K562 (cell line): ENCODE measurements at regions not wholly inside any gene's neighbourhood (a gene's known extent, or its start where the extent isn't known, plus 50 kb on each side); places are given as distances from the start of the nearest gene placed in this dataset.

Source experiments
- ATAC-seq: fragments of 200-7000 bp; cut with Tn5 transposase; 3 replicates; pipeline ENCODE4 v1.9.1; 2020; ENCODE audit warnings: moderate library complexity
- BruUV-seq: library from RNA; stranded (reverse); fragments of 400-500 nt; replicated peaks from 2 replicates; lab custom pipeline; 2021; lab: Mats Ljungman, UMichigan
- CTCF ChIA-PET: fragments of 300-600 bp; formaldehyde crosslinking; extraction: SDS; loops from one replicate; lab custom pipeline; 2021; ENCODE audit warnings: low intra/inter-chr PET ratio; lab: Yijun Ruan, JAX
- POLR2A ChIA-PET: fragments of 300-600, 350-650 bp; sonication (Branson Sonifier 250); formaldehyde crosslinking; extraction: SDS; loops from one replicate; lab custom pipeline; 2021; ENCODE audit warnings: antibody characterized with exemption, inconsistent platforms; lab: Yijun Ruan, JAX
- DNase-seq, 4 experiments: peaks; one replicate each; pipeline versions ENCODE4 v3.0.0 to v3.0.0-alpha.2; 2011 to 2018; ENCODE audit warnings: low spot score in 3 of 4, mixed read lengths in 3 of 4; ENCODE audit errors: extremely low read depth in 1 of 4
- FAIRE-seq: peaks from 2 replicates; lab custom pipeline; 2011; peaks lifted over from hg19 to GRCh38; lab: Jason Lieb, UNC
- H2AFZ ChIP-seq: 2 replicates; pipeline ENCODE4 v1.6.0; 2011; ENCODE audit warnings: low read depth, low read length, control low read depth, inconsistent platforms
- H3K27ac ChIP-seq: fragments of 200-600 bp; 3 replicates; pipeline ENCODE4 v1.8.0; 2011; ENCODE audit warnings: low read depth, mild to moderate bottlenecking, control low read depth, inconsistent platforms, low read length, moderate library complexity, mixed read lengths; ENCODE audit errors: extremely low read depth
- H3K27me3 ChIP-seq, 2 experiments: fragments of 300-600 bp in 1 of 2; 2 replicates in 1 of 2; 3 replicates in 1 of 2; pipeline versions ENCODE4 v1.6.0 to v1.8.0; 2011; ENCODE audit warnings: inconsistent platforms in 2 of 2, low read length in 2 of 2, mild to moderate bottlenecking in 1 of 2, mixed read lengths in 1 of 2, moderate library complexity in 1 of 2; ENCODE audit not compliant: control insufficient read depth in 2 of 2, insufficient read depth in 2 of 2
- H3K36me3 ChIP-seq: fragments of 300-600 bp; 3 replicates; pipeline ENCODE4 v1.8.0; 2011; ENCODE audit warnings: mild to moderate bottlenecking, low read length, inconsistent platforms; ENCODE audit not compliant: control insufficient read depth, insufficient read depth
- H3K4me1 ChIP-seq, 2 experiments: fragments of 200-600 bp in 1 of 2; replicated peaks in 1 of 2; 2 replicates in 1 of 2; 3 replicates in 1 of 2; pipeline versions ENCODE4 v1.5.1 to v1.8.0; 2011; ENCODE audit warnings: inconsistent platforms in 2 of 2, low read length in 2 of 2, mild to moderate bottlenecking in 1 of 2, mixed read lengths in 1 of 2, moderate library complexity in 1 of 2; ENCODE audit not compliant: control insufficient read depth in 2 of 2, insufficient read depth in 2 of 2
- H3K4me2 ChIP-seq: 2 replicates; pipeline ENCODE4 v1.6.1; 2011; ENCODE audit warnings: low read length, control low read depth, inconsistent platforms, mixed read lengths; ENCODE audit not compliant: insufficient read depth
- H3K4me3 ChIP-seq: fragments of 200-600 bp; sonication (generic), shearing (Covaris generic); 2 replicates; pipeline ENCODE4 v1.5.1; 2016; ENCODE audit warnings: control low read depth, inconsistent platforms
- H3K79me2 ChIP-seq: fragments of 200-600 bp; 3 replicates; pipeline ENCODE4 v1.8.0; 2011; ENCODE audit warnings: low read length, inconsistent platforms; ENCODE audit not compliant: control insufficient read depth, insufficient read depth
- H3K9ac ChIP-seq, 2 experiments: 2 replicates each; pipeline versions ENCODE4 v1.6.0 to v1.6.1; 2011; ENCODE audit warnings: low read depth in 2 of 2, low read length in 2 of 2, control low read depth in 1 of 2, inconsistent platforms in 1 of 2, mild to moderate bottlenecking in 1 of 2, mixed read lengths in 1 of 2; ENCODE audit not compliant: insufficient read depth in 1 of 2
- H3K9me1 ChIP-seq: one replicate; pipeline ENCODE4 v1.6.0; 2011; ENCODE audit warnings: inconsistent platforms, mild to moderate bottlenecking, low read length, moderate library complexity; ENCODE audit not compliant: control insufficient read depth, insufficient read depth
- H3K9me3 ChIP-seq: replicated peaks from 2 replicates; pipeline ENCODE4 v1.5.1; 2011; ENCODE audit warnings: low read depth, low read length, inconsistent platforms; ENCODE audit not compliant: control insufficient read depth, insufficient read depth
- H4K20me1 ChIP-seq: replicated peaks from 2 replicates; pipeline ENCODE4 v1.6.1; 2011; ENCODE audit warnings: low read length, inconsistent platforms, mixed read lengths; ENCODE audit not compliant: control insufficient read depth, insufficient read depth
- FOXP1 ChIP-seq: sonication (generic); formaldehyde crosslinking; IDR thresholded peaks from 2 replicates; pipeline ENCODE4 v1.8.0; 2022; ENCODE audit warnings: mild to moderate bottlenecking, missing genetic modification reagents
- GTF2E2 ChIP-seq: fragments of 200-800 bp; sonication (Bioruptor generic); IDR thresholded peaks from 2 replicates; pipeline ENCODE4 v1.6.1; 2016; ENCODE audit warnings: missing genetic modification characterization, missing compliant biosample characterization
- HDAC1 ChIP-seq, 2 experiments: fragments of 450-650 bp; IDR thresholded peaks; 2 replicates each; pipeline ENCODE4 v1.6.1; 2016 to 2017; ENCODE audit warnings: inconsistent platforms in 1 of 2, mild to moderate bottlenecking in 1 of 2, moderate library complexity in 1 of 2
- SRSF1 ChIP-seq: fragments of 200-400 bp; formaldehyde crosslinking; IDR thresholded peaks from 2 replicates; pipeline ENCODE4 v1.6.1; 2017; ENCODE audit warnings: mild to moderate bottlenecking, low read depth, low read length, moderate library complexity
- STAT5A ChIP-seq: IDR thresholded peaks from 2 replicates; pipeline ENCODE4 v1.6.1; 2012; ENCODE audit warnings: low read length, inconsistent platforms, borderline replicate concordance
- ZNF316 ChIP-seq: fragments of 450-650 bp; IDR thresholded peaks from 2 replicates; pipeline ENCODE4 v1.6.1; 2016
- WGBS: fragments of 100-300 bp; shearing (Covaris generic); methylation state at CpG from one replicate; pipeline ENCODE4 v1.1.6; 2016; ENCODE audit warnings: low coverage, mixed read lengths; ENCODE audit not compliant: insufficient coverage; ENCODE audit errors: missing lambda C conversion rate; 5-methylcytosine and 5-hydroxymethylcytosine counted together
- in situ Hi-C: fragments of 300-500 bp; cut with MboI; formaldehyde crosslinking; loops from 4 replicates; pipeline ENCODE4 v1.15.0; 2018; ENCODE audit warnings: inconsistent platforms, mixed read lengths
- intact Hi-C: fragments of 100-400 bp; cut with micrococcal nuclease; formaldehyde crosslinking; loops from 2 replicates; pipeline ENCODE4 v1.14.2; 2022
- TF ChIP-seq, protein P1 (sequence below): fragments of 250-450 bp; sonication (Bioruptor Pico); IDR thresholded peaks from 2 replicates; pipeline ENCODE4 v1.8.0; 2021; ENCODE audit warnings: borderline replicate concordance, mild to moderate bottlenecking, moderate library complexity; ENCODE audit not compliant: poor library complexity, severe bottlenecking
- TF ChIP-seq, protein P2 (sequence below): fragments of 450-650 bp; IDR thresholded peaks from 2 replicates; pipeline ENCODE4 v1.6.1; 2017; ENCODE audit warnings: antibody characterized with exemption
- TF ChIP-seq, protein P3 (sequence below): sonication (generic); formaldehyde crosslinking; IDR thresholded peaks from 2 replicates; pipeline ENCODE4 v1.8.0; 2022; ENCODE audit warnings: mild to moderate bottlenecking, missing genetic modification reagents
- TF ChIP-seq, protein P4 (sequence below): sonication (generic); formaldehyde crosslinking; IDR thresholded peaks from 2 replicates; pipeline ENCODE4 v1.8.1; 2023; ENCODE audit warnings: mild to moderate bottlenecking, missing genetic modification reagents
- TF ChIP-seq, protein P5 (sequence below): fragments of 250-450 bp; sonication (Bioruptor Pico); IDR thresholded peaks from 2 replicates; pipeline ENCODE4 v1.4.0; 2020; ENCODE audit warnings: borderline replicate concordance

DNA sequence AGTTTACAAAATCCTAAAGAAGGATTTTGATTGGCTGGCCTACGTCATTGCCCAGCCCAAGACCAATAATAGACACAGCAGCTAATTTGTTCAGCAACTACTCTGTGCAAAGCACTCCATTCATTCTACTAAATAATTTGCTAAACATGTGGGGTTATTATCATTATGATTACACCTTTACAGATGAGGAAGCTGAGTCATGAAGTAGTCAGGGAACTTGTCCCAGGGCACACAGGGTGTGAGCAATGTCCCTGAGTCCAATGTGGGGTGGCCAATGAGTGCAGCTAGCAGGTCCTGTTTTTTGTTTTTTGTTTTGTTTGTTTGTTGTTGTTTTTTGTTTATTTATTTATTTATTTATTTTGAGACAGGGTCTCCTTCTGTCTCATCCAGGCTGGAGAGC is 183.6 kb downstream of the ABHD5 start (continued):
- no peak for TF ChIP-seq SRSF1
- TF ChIP-seq, protein P1, sequence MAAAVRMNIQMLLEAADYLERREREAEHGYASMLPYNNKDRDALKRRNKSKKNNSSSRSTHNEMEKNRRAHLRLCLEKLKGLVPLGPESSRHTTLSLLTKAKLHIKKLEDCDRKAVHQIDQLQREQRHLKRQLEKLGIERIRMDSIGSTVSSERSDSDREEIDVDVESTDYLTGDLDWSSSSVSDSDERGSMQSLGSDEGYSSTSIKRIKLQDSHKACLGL = no peak
- TF ChIP-seq HDAC1 (IDR thresholded peaks at IDR 0.05) = no peak
- TF ChIP-seq, protein P2, sequence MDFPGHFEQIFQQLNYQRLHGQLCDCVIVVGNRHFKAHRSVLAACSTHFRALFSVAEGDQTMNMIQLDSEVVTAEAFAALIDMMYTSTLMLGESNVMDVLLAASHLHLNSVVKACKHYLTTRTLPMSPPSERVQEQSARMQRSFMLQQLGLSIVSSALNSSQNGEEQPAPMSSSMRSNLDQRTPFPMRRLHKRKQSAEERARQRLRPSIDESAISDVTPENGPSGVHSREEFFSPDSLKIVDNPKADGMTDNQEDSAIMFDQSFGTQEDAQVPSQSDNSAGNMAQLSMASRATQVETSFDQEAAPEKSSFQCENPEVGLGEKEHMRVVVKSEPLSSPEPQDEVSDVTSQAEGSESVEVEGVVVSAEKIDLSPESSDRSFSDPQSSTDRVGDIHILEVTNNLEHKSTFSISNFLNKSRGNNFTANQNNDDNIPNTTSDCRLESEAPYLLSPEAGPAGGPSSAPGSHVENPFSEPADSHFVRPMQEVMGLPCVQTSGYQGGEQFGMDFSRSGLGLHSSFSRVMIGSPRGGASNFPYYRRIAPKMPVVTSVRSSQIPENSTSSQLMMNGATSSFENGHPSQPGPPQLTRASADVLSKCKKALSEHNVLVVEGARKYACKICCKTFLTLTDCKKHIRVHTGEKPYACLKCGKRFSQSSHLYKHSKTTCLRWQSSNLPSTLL = no peak

DNA sequence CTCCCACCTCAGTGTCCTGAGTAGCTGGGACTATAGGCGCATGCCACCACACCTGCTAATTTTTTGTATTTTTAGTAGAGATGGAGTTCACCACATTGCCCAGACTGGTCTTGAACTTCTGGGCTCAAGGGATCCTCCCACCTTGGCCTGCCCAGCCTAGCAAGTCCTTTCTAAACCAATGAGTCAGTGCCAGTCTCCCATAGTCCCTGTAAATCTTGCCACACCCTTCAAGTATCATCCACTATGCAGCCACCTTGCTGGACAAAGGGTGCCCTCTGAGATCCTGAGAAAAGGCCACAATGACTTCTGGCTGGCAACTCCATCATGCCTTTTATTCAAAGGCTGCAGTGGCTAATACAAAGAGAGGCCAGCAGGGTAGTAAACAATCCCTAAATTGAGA is 184.0 kb downstream of the ABHD5 start:
- Histone ChIP-seq H3K4me1 (no peaks in the 10 kb centered on the region), H4K20me1 (no peaks in the 10 kb centered on the region), H3K9ac (no peak overlapping the region), H3K27ac (no peak overlapping the region), H3K9me3 (no peaks in the 10 kb centered on the region), H2AFZ (no peak overlapping the region), H3K4me3 (no peak overlapping the region), H3K36me3 (no peaks in the 10 kb centered on the region), H3K27me3 (peaks cover 6 to 16% of the 10 kb centered on the region in 2 experiments; a peak in 3 of 5 replicates), H3K4me2 (no peak overlapping the region), H3K79me2 (no peaks in the 10 kb centered on the region), H3K9me1 (no peaks in the 10 kb centered on the region)
- intact Hi-C loops = loop anchor here (5.0 kb wide), 1 partner anchor 323 kb away; no protein-coding TSS in a partner anchor
- FAIRE-seq (no peak), ATAC-seq (no peak), DNase-seq (no peak)
- WGBS = 10% methylated on average over 1 of the region's 1 CpG
- CTCF ChIA-PET = no interaction called here
- in situ Hi-C loops = no loop called here
- POLR2A ChIA-PET = interaction anchor here (0.9 kb wide), 1 partner anchor 18 kb away, joined by 4 read pairs; no protein-coding TSS in a partner anchor
- TF ChIP-seq FOXP1 (CRISPR knock-in tag) (no peak), STAT5A (no peak), GTF2E2 (tag) (no peak), ZNF316 (no peak)
- TF ChIP-seq, protein P3, sequence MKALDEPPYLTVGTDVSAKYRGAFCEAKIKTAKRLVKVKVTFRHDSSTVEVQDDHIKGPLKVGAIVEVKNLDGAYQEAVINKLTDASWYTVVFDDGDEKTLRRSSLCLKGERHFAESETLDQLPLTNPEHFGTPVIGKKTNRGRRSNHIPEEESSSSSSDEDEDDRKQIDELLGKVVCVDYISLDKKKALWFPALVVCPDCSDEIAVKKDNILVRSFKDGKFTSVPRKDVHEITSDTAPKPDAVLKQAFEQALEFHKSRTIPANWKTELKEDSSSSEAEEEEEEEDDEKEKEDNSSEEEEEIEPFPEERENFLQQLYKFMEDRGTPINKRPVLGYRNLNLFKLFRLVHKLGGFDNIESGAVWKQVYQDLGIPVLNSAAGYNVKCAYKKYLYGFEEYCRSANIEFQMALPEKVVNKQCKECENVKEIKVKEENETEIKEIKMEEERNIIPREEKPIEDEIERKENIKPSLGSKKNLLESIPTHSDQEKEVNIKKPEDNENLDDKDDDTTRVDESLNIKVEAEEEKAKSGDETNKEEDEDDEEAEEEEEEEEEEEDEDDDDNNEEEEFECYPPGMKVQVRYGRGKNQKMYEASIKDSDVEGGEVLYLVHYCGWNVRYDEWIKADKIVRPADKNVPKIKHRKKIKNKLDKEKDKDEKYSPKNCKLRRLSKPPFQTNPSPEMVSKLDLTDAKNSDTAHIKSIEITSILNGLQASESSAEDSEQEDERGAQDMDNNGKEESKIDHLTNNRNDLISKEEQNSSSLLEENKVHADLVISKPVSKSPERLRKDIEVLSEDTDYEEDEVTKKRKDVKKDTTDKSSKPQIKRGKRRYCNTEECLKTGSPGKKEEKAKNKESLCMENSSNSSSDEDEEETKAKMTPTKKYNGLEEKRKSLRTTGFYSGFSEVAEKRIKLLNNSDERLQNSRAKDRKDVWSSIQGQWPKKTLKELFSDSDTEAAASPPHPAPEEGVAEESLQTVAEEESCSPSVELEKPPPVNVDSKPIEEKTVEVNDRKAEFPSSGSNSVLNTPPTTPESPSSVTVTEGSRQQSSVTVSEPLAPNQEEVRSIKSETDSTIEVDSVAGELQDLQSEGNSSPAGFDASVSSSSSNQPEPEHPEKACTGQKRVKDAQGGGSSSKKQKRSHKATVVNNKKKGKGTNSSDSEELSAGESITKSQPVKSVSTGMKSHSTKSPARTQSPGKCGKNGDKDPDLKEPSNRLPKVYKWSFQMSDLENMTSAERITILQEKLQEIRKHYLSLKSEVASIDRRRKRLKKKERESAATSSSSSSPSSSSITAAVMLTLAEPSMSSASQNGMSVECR (CRISPR knock-in tag) = no peak
- TF ChIP-seq, protein P4, sequence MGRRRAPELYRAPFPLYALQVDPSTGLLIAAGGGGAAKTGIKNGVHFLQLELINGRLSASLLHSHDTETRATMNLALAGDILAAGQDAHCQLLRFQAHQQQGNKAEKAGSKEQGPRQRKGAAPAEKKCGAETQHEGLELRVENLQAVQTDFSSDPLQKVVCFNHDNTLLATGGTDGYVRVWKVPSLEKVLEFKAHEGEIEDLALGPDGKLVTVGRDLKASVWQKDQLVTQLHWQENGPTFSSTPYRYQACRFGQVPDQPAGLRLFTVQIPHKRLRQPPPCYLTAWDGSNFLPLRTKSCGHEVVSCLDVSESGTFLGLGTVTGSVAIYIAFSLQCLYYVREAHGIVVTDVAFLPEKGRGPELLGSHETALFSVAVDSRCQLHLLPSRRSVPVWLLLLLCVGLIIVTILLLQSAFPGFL (CRISPR knock-in tag) = no peak
- TF ChIP-seq, protein P5, sequence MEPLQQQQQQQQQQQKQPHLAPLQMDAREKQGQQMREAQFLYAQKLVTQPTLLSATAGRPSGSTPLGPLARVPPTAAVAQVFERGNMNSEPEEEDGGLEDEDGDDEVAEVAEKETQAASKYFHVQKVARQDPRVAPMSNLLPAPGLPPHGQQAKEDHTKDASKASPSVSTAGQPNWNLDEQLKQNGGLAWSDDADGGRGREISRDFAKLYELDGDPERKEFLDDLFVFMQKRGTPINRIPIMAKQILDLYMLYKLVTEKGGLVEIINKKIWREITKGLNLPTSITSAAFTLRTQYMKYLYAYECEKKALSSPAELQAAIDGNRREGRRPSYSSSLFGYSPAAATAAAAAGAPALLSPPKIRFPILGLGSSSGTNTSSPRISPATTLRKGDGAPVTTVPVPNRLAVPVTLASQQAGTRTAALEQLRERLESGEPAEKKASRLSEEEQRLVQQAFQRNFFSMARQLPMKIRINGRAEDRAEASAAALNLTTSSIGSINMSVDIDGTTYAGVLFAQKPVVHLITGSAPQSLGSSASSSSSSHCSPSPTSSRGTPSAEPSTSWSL (CRISPR knock-in tag) = no peak
- BruUV-seq = no TSS peak
